ENCODE measurements at regions not wholly inside any gene's neighbourhood (a gene's known extent, or its start where the extent isn't known, plus 50 kb on each side); places are given as distances from the start of the nearest gene placed in this dataset.
"Not testable (repeated sequence)": the region's sequence is repeated elsewhere in the genome, so short reads cannot be mapped to it uniquely, and the experiment has no call there.

DNA sequence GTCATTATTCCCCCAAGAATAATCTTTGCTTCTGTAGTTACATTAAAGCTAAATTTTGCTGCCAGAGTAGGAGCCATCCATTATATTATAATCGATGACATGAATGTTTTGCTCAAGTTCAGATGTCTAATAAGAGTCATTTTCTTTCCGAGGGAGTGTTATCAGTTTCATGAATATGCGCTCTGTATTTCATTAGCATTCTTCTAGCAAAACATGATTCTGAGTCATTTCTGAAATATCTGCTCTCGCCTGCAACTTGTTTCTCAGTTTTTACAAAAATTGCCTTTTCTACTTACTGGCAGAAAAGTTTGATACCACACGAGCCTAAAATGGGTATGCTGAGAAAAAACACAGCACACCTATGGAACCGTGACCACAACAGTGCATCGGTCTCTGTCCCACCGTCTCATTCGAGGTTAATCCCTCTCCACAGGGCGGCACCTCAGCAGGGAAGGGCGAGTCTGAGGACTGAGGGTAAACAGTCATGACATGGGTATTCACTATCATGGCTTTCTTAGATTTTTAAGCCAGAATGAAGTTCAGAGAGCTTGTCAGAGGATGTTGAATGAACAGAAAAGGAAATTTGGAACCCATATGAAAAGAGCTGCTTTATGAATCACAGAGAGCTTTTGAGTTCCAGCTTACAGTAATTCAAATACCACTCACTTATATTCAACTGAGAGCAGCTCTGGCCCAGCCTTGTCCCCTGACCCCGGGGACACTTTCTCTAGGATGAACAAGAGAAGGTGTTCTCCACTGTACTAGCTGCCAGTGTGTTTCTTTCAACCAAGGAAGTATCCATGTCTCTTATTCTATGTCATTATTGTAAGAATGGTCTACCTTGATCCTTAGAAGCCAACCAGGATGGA is 303.6 kb upstream of the PLGLB1 start:
- intact Hi-C loops (cut with micrococcal nuclease; ENCODE audit: unreplicated experiment); H3K27me3 ChIP-seq (replicated peaks; ENCODE audit: control insufficient read depth, insufficient read depth, low read length); H3K27ac Mint-ChIP-seq (ENCODE audit: unreplicated experiment); H3K4me1 Mint-ChIP-seq (ENCODE audit: low read depth, unreplicated experiment); POLR2A ChIA-PET; BruUV-seq (replicated peaks); H3K27me3 Mint-ChIP-seq (ENCODE audit: insufficient read depth, unreplicated experiment); H3K4me3 Mint-ChIP-seq (ENCODE audit: unreplicated experiment); H3K9me3 ChIP-seq; CTCF ChIA-PET; H3K4me1 ChIP-seq; H3K9me3 Mint-ChIP-seq (ENCODE audit: unreplicated experiment); H3K36me3 Mint-ChIP-seq (ENCODE audit: insufficient read depth, unreplicated experiment); H3K36me3 ChIP-seq (ENCODE audit: control insufficient read depth, insufficient read depth, low read length); DNase-seq; H3K4me3 ChIP-seq (ENCODE audit: low read depth, low read length): not testable (repeated sequence)

DNA sequence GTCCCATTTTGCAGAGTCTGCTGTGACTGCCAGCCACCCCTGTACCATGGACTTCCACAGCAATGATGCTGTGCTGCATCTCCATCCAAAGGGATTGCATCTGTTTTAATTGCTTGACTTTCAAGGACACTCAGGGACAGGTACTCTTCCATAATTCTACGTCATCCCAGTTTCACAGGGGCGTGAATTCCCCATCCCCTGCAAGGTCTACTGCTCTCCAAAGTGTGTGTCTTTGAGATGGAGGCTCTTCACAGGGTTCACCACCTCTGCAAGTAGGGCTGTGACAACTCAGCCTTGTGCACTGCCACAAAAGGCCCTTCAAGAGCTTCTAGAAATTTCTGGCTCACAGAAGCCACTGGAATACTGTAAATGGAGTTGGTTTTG is 304.3 kb upstream of the PLGLB1 start:
- H3K27ac Mint-ChIP-seq (ENCODE audit: unreplicated experiment); H3K9me3 Mint-ChIP-seq (ENCODE audit: unreplicated experiment); intact Hi-C loops (cut with micrococcal nuclease; ENCODE audit: unreplicated experiment); BruUV-seq (replicated peaks); H3K36me3 Mint-ChIP-seq (ENCODE audit: insufficient read depth, unreplicated experiment); H3K4me1 ChIP-seq; H3K4me1 Mint-ChIP-seq (ENCODE audit: low read depth, unreplicated experiment); DNase-seq; H3K27me3 Mint-ChIP-seq (ENCODE audit: insufficient read depth, unreplicated experiment); POLR2A ChIA-PET; H3K4me3 Mint-ChIP-seq (ENCODE audit: unreplicated experiment); CTCF ChIA-PET; H3K4me3 ChIP-seq (ENCODE audit: low read depth, low read length); H3K27me3 ChIP-seq (replicated peaks; ENCODE audit: control insufficient read depth, insufficient read depth, low read length); H3K9me3 ChIP-seq; H3K36me3 ChIP-seq (ENCODE audit: control insufficient read depth, insufficient read depth, low read length): not testable (repeated sequence)

GRCh38 chr2:87326754-87327153 is 305.1 kb upstream of the PLGLB1 start:
- intact Hi-C loops (cut with micrococcal nuclease; ENCODE audit: unreplicated experiment); CTCF ChIA-PET; DNase-seq; H3K36me3 ChIP-seq (ENCODE audit: control insufficient read depth, insufficient read depth, low read length); H3K4me1 ChIP-seq; H3K36me3 Mint-ChIP-seq (ENCODE audit: insufficient read depth, unreplicated experiment); H3K27ac Mint-ChIP-seq (ENCODE audit: unreplicated experiment); H3K27me3 Mint-ChIP-seq (ENCODE audit: insufficient read depth, unreplicated experiment); H3K4me3 ChIP-seq (ENCODE audit: low read depth, low read length); H3K27me3 ChIP-seq (replicated peaks; ENCODE audit: control insufficient read depth, insufficient read depth, low read length); H3K4me1 Mint-ChIP-seq (ENCODE audit: low read depth, unreplicated experiment); H3K4me3 Mint-ChIP-seq (ENCODE audit: unreplicated experiment); POLR2A ChIA-PET; BruUV-seq (replicated peaks); H3K9me3 Mint-ChIP-seq (ENCODE audit: unreplicated experiment); H3K9me3 ChIP-seq: not testable (repeated sequence)

GRCh38 chr2:87327648-87328371 is 306.2 kb upstream of the PLGLB1 start:
- intact Hi-C loops (cut with micrococcal nuclease; ENCODE audit: unreplicated experiment); H3K9me3 Mint-ChIP-seq (ENCODE audit: unreplicated experiment); CTCF ChIA-PET: not testable (repeated sequence)

DNA sequence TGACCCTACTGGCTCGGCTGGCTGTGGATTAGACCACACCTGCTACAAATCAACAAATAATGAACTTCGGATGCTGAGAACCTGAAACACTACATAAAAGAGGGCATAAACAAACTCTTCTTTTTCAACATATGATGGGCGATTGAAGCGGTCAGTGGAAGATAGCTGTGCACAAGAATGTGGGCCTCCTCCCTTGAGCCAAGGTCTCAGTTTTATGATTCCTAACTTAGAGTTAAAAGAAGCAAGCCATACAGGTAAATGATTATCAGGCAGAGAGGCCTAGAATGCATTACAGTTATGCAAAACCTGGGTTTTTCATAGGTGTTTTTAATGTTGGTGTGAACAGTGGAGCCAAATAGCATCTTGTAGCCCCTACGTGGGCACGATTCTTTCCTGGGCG is 307.9 kb upstream of the PLGLB1 start:
- H3K9me3 ChIP-seq; H3K36me3 ChIP-seq (ENCODE audit: control insufficient read depth, insufficient read depth, low read length); POLR2A ChIA-PET; H3K4me1 ChIP-seq; H3K36me3 Mint-ChIP-seq (ENCODE audit: insufficient read depth, unreplicated experiment); H3K9me3 Mint-ChIP-seq (ENCODE audit: unreplicated experiment); H3K4me1 Mint-ChIP-seq (ENCODE audit: low read depth, unreplicated experiment); H3K27ac Mint-ChIP-seq (ENCODE audit: unreplicated experiment); H3K4me3 ChIP-seq (ENCODE audit: low read depth, low read length); H3K4me3 Mint-ChIP-seq (ENCODE audit: unreplicated experiment); H3K27me3 ChIP-seq (replicated peaks; ENCODE audit: control insufficient read depth, insufficient read depth, low read length); BruUV-seq (replicated peaks); CTCF ChIA-PET; intact Hi-C loops (cut with micrococcal nuclease; ENCODE audit: unreplicated experiment); H3K27me3 Mint-ChIP-seq (ENCODE audit: insufficient read depth, unreplicated experiment): not testable (repeated sequence)
- DNase-seq, result peak in 1 of 2 experiments; percentile 55

More at GRCh38 chr2:87327648-87328371, 306.2 kb upstream of the PLGLB1 start:
- H3K27me3 ChIP-seq (replicated peaks; ENCODE audit: control insufficient read depth, insufficient read depth, low read length); H3K4me1 ChIP-seq; H3K4me1 Mint-ChIP-seq (ENCODE audit: low read depth, unreplicated experiment); H3K36me3 Mint-ChIP-seq (ENCODE audit: insufficient read depth, unreplicated experiment); H3K36me3 ChIP-seq (ENCODE audit: control insufficient read depth, insufficient read depth, low read length); H3K4me3 Mint-ChIP-seq (ENCODE audit: unreplicated experiment); POLR2A ChIA-PET; H3K9me3 ChIP-seq; H3K27ac Mint-ChIP-seq (ENCODE audit: unreplicated experiment); DNase-seq; H3K27me3 Mint-ChIP-seq (ENCODE audit: insufficient read depth, unreplicated experiment); BruUV-seq (replicated peaks); H3K4me3 ChIP-seq (ENCODE audit: low read depth, low read length): not testable (repeated sequence)

DNA sequence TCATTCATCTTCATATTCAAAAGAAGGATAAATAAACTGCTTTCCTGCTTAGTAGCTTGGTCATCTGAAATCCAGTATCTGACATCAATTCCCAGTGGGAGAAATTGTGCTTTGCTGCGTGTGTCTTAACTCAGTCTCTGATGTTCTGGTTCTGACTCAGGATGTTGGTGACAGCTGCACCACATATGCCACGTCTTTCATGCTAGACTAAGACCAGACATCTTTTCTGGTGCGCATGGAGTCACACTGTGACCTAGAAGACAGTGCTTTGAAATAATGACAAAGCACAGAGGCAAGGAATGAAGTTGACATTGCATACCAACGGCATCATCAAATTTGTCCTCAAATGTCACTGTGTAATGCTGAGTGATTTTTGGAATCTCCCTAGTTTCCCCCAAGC is 308.8 kb upstream of the PLGLB1 start:
- POLR2A ChIA-PET; H3K4me1 Mint-ChIP-seq (ENCODE audit: low read depth, unreplicated experiment); BruUV-seq (replicated peaks); CTCF ChIA-PET; DNase-seq; H3K4me3 Mint-ChIP-seq (ENCODE audit: unreplicated experiment); H3K27ac Mint-ChIP-seq (ENCODE audit: unreplicated experiment); intact Hi-C loops (cut with micrococcal nuclease; ENCODE audit: unreplicated experiment); H3K9me3 Mint-ChIP-seq (ENCODE audit: unreplicated experiment); H3K4me3 ChIP-seq (ENCODE audit: low read depth, low read length); H3K9me3 ChIP-seq; H3K36me3 Mint-ChIP-seq (ENCODE audit: insufficient read depth, unreplicated experiment); H3K4me1 ChIP-seq; H3K27me3 Mint-ChIP-seq (ENCODE audit: insufficient read depth, unreplicated experiment); H3K27me3 ChIP-seq (replicated peaks; ENCODE audit: control insufficient read depth, insufficient read depth, low read length); H3K36me3 ChIP-seq (ENCODE audit: control insufficient read depth, insufficient read depth, low read length): not testable (repeated sequence)

DNA sequence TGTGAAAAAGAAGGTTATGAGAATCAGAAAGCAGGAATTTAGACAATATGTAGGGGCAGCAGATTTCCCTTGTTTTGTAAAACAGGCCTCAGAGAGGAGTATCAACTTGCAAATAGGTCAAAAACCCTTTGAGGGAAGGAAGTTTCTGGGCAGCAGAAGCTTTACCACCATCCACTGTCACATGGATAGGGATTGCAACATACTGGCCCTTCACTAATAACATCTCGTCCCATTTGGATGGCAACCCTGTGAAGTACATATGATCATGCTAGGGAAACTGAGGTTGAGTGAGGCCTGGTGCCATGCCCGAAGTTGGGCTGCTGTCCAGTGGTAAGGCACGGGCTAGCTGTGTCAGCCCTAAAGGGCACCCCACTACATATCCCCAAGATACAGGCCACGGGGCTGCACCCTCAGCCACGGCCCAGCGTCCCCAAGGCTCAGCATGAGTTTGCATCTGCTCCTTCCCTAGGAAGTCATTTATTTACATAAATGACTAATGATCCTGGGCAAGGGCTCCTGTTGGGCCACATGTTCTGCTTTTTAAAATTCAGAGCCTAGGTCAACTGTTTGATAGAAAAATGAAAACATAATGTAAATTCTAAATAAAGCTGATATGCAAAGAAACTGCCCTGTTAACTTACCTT is 310.4 kb upstream of the PLGLB1 start:
- intact Hi-C loops (cut with micrococcal nuclease; ENCODE audit: unreplicated experiment); POLR2A ChIA-PET; H3K4me3 ChIP-seq (ENCODE audit: low read depth, low read length); DNase-seq; H3K36me3 Mint-ChIP-seq (ENCODE audit: insufficient read depth, unreplicated experiment); H3K27me3 Mint-ChIP-seq (ENCODE audit: insufficient read depth, unreplicated experiment); H3K4me1 ChIP-seq; H3K27me3 ChIP-seq (replicated peaks; ENCODE audit: control insufficient read depth, insufficient read depth, low read length); H3K27ac Mint-ChIP-seq (ENCODE audit: unreplicated experiment); H3K9me3 Mint-ChIP-seq (ENCODE audit: unreplicated experiment); H3K36me3 ChIP-seq (ENCODE audit: control insufficient read depth, insufficient read depth, low read length); CTCF ChIA-PET; H3K4me1 Mint-ChIP-seq (ENCODE audit: low read depth, unreplicated experiment); BruUV-seq (replicated peaks); H3K4me3 Mint-ChIP-seq (ENCODE audit: unreplicated experiment); H3K9me3 ChIP-seq: not testable (repeated sequence)
